ENCODE measurements at regions not wholly inside any gene's neighbourhood (a gene's known extent, or its start where the extent isn't known, plus 50 kb on each side); places are given as distances from the start of the nearest gene placed in this dataset.

GRCh38 chr17:63381101-63381729, 64.9 kb downstream of the CYB561 start:
- no peak for DNase-seq

- DNase-seq, result no peak
Observed at GRCh38 chr17:63382136-63382535, 64.0 kb downstream of the CYB561 start.

Data from right lung (tissue), 2 donors.